ENCODE measurements at regions not wholly inside any gene's neighbourhood (a gene's known extent, or its start where the extent isn't known, plus 50 kb on each side); places are given as distances from the start of the nearest gene placed in this dataset.
A peak's percentile ranks its signal among the peaks of the same experiment; 100 is the strongest.
"Not testable (repeated sequence)": the region's sequence is repeated elsewhere in the genome, so short reads cannot be mapped to it uniquely, and the experiment has no call there.

DNA sequence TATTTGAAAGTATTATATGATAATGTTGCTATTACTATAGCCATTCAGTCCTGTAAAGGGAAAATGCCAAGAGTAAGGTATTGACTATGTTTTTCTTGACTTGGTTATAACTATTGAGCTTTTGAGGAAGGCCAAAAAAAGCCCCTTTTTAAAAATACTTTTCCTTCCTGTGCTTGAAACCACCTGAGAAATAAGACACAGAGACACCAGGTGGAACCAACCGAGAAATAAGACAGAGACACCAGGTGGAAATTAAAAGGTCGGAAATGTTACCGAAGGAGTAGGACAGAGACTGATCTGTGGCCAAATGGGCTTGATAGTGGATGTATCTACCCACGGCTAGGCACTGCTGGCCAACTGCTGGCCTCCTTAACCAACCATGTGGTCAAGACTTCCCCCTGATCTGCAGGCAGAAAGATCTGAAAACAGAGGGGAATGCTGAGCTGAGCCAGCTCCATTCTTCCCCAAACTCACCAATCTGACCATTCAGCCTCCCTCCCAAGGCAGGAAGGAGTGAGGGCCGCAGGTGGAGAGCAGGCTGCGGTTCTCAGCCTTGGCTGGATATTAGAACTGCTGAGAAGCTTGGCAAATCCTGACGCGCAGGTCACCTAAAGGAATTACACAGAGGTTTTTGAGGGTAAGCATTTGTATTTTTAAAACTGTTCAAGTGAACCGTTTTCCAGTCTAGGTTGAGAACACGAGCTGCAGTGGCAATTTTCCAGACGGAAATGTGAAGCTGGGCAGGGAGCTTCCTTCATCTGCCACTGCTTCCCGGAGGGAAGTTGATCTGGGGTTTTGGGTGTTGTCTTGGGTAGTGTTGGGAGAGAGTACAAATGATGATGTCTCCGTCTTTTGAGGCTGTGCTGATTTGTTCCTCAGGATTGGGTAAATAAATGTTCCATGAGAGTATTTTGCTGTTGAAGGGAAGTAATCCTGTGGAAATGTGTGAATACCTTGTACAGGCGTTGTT, 121.7 kb upstream of the EXOC2 start:
- DNase-seq (ENCODE audit: insufficient read length, low spot score) (no peak), FAIRE-seq (no peak)
- no peak for TF ChIP-seq POU2F2 (IDR thresholded peaks at IDR 0.05; ENCODE audit: low read depth, low read length)
- TF ChIP-seq POLR2A (IDR thresholded peaks at IDR 0.05; ENCODE audit: low read depth, low read length) = no peak
- no peak for TF ChIP-seq SPI1 (IDR thresholded peaks at IDR 0.05; ENCODE audit: low read depth, low read length)

DNA sequence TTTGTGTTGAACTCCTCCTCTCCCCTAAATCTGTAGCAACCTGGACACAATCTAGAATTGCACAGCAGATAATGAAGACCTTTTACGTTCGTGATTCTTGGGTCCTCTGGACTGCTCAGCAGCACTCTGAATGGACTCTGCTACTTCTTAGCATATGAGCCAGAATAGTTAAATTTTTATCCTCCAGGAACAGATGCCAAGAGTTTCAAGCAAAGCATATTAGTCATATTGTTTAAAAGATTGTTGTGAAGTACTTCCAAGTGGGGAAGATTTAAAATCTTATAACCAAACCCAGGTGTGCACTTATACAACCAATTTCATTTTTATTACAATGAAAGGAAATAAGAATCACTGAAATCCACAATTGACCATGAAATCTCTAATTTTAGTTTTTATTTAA, 118.9 kb upstream of the EXOC2 start:
- DNase-seq (ENCODE audit: insufficient read length, low spot score) (no peak), FAIRE-seq (no peak)
- no peak for TF ChIP-seq POU2F2 (IDR thresholded peaks at IDR 0.05; ENCODE audit: low read depth, low read length)
- TF ChIP-seq PAX5 (IDR thresholded peaks at IDR 0.05; ENCODE audit: insufficient read depth, low read length, severe bottlenecking) = no peak
- TF ChIP-seq TAF1 (IDR thresholded peaks at IDR 0.05; ENCODE audit: low read depth, low read length) = no peak
- TF ChIP-seq POLR2AphosphoS5 (IDR thresholded peaks at IDR 0.05; ENCODE audit: low read depth, low read length) = no peak
- no peak for TF ChIP-seq SPI1 (IDR thresholded peaks at IDR 0.05; ENCODE audit: low read depth, low read length)

- no peak for TF ChIP-seq PAX5 (IDR thresholded peaks at IDR 0.05; ENCODE audit: insufficient read depth, low read length, severe bottlenecking)
- no peak for TF ChIP-seq POLR2AphosphoS5 (IDR thresholded peaks at IDR 0.05; ENCODE audit: low read depth, low read length)
- TF ChIP-seq TAF1 (IDR thresholded peaks at IDR 0.05; ENCODE audit: low read depth, low read length) = no peak
- TF ChIP-seq POU2F2 (IDR thresholded peaks at IDR 0.05; ENCODE audit: low read depth, low read length) = no peak
- no peak for TF ChIP-seq SPI1 (IDR thresholded peaks at IDR 0.05; ENCODE audit: low read depth, low read length)
- DNase-seq (ENCODE audit: insufficient read length, low spot score) (no peak), FAIRE-seq (no peak)
Observed at GRCh38 chr6:811191-811590, 118.3 kb upstream of the EXOC2 start.

DNA sequence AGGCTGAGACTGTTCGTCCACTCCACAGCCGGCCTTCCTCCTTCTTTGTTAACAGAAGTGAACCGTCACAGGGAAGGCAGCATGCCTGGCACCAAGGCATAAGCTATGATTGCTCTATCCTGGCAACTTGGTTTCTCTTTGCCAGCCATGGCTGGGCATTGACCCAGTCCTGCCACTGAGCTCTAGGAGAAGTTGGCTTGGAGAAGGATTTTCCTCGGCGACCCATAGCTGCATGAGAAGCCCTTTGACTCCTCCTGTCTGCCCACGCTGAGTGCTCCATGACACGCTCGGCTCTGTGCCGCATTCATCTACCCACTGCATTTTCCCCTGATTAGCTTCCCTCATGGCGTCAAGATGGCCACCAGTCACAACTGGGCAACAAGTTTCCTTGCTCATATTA, 111.8 kb upstream of the EXOC2 start:
- FAIRE-seq (no peak), DNase-seq (ENCODE audit: insufficient read length, low spot score) (no peak)
- no peak for TF ChIP-seq PAX5 (IDR thresholded peaks at IDR 0.05; ENCODE audit: insufficient read depth, low read length, severe bottlenecking)
- no peak for TF ChIP-seq TAF1 (IDR thresholded peaks at IDR 0.05; ENCODE audit: low read depth, low read length)
- no peak for TF ChIP-seq POLR2A (IDR thresholded peaks at IDR 0.05; ENCODE audit: low read depth, low read length)
- no peak for TF ChIP-seq POU2F2 (IDR thresholded peaks at IDR 0.05; ENCODE audit: low read depth, low read length)
- TF ChIP-seq SPI1 (IDR thresholded peaks at IDR 0.05; ENCODE audit: low read depth, low read length) = no peak
- no peak for TF ChIP-seq POLR2AphosphoS5 (IDR thresholded peaks at IDR 0.05; ENCODE audit: low read depth, low read length)

GRCh38 chr6:804317-804716, 111.4 kb upstream of the EXOC2 start:
- no peak for DNase-seq (ENCODE audit: insufficient read length, low spot score)
- FAIRE-seq = no peak
- TF ChIP-seq POLR2AphosphoS5 (IDR thresholded peaks at IDR 0.05; ENCODE audit: low read depth, low read length) = no peak
- no peak for TF ChIP-seq SPI1 (IDR thresholded peaks at IDR 0.05; ENCODE audit: low read depth, low read length)
- TF ChIP-seq PAX5 (IDR thresholded peaks at IDR 0.05; ENCODE audit: insufficient read depth, low read length, severe bottlenecking) = no peak
- TF ChIP-seq POU2F2 (IDR thresholded peaks at IDR 0.05; ENCODE audit: low read depth, low read length) = no peak
- TF ChIP-seq TAF1 (IDR thresholded peaks at IDR 0.05; ENCODE audit: low read depth, low read length) = no peak
- no peak for TF ChIP-seq POLR2A (IDR thresholded peaks at IDR 0.05; ENCODE audit: low read depth, low read length)

- FAIRE-seq (no peak), DNase-seq (ENCODE audit: insufficient read length, low spot score) (no peak)
- TF ChIP-seq TAF1 (IDR thresholded peaks at IDR 0.05; ENCODE audit: low read depth, low read length) = no peak
Observed at GRCh38 chr6:803191-803977, 110.4 kb upstream of the EXOC2 start.

DNA sequence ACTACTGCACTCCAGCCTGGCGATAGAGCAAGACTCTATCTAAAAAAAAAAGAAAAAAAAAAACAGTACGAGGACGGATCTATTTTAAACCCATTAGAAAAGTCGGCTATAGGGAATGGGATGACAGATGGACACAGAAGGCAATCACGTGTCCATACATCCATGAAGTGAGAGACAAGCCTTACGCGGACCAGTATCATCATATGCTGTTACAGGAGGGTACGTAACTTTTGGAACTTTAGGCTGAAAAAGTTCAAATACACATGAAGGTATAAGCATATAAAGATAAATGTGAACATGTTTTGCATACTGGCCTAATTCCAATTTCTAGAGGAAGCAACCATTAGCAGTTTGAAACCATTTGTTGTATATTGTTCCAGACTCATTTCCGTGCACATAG, 109.8 kb upstream of the EXOC2 start:
- DNase-seq (ENCODE audit: insufficient read length, low spot score) = no peak
- FAIRE-seq = no peak
- TF ChIP-seq PAX5 (IDR thresholded peaks at IDR 0.05; ENCODE audit: insufficient read depth, low read length, severe bottlenecking) = no peak
- TF ChIP-seq POLR2AphosphoS5 (IDR thresholded peaks at IDR 0.05; ENCODE audit: low read depth, low read length) = no peak
- no peak for TF ChIP-seq POU2F2 (IDR thresholded peaks at IDR 0.05; ENCODE audit: low read depth, low read length)
- no peak for TF ChIP-seq SPI1 (IDR thresholded peaks at IDR 0.05; ENCODE audit: low read depth, low read length)
- no peak for TF ChIP-seq TAF1 (IDR thresholded peaks at IDR 0.05; ENCODE audit: low read depth, low read length)
- no peak for TF ChIP-seq POLR2A (IDR thresholded peaks at IDR 0.05; ENCODE audit: low read depth, low read length)

DNA sequence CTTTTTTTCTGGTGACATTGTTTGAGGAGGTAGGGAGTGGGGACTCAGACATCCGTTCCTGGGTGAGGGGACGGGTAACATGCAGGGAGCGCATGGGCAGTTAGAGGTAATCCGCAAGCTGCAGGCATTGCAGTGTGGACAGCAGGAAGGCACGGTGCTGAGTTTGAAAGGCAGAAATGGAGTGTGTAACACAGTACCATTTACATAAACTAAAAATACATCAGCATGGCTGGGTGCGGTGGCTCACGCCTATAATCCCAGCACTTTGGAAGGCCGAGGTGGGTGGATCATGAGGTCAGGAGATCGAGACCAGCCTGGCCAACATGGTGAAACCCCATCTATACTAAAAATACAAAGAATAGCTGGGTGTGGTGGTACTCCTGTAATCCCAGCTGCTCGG, 109.3 kb upstream of the EXOC2 start:
- FAIRE-seq; DNase-seq (ENCODE audit: insufficient read length, low spot score): not testable (repeated sequence)

GRCh38 chr6:799769-800168, 106.8 kb upstream of the EXOC2 start:
- no peak for TF ChIP-seq PAX5 (IDR thresholded peaks at IDR 0.05; ENCODE audit: insufficient read depth, low read length, severe bottlenecking)
- no peak for TF ChIP-seq POLR2AphosphoS5 (IDR thresholded peaks at IDR 0.05; ENCODE audit: low read depth, low read length)
- TF ChIP-seq TAF1 (IDR thresholded peaks at IDR 0.05; ENCODE audit: low read depth, low read length) = no peak
- no peak for TF ChIP-seq POU2F2 (IDR thresholded peaks at IDR 0.05; ENCODE audit: low read depth, low read length)
- no peak for TF ChIP-seq SPI1 (IDR thresholded peaks at IDR 0.05; ENCODE audit: low read depth, low read length)
- TF ChIP-seq POLR2A (IDR thresholded peaks at IDR 0.05; ENCODE audit: low read depth, low read length) = no peak
- DNase-seq (ENCODE audit: insufficient read length, low spot score) (no peak), FAIRE-seq (no peak)

GRCh38 chr6:797479-798077, 104.6 kb upstream of the EXOC2 start:
- no peak for DNase-seq (ENCODE audit: insufficient read length, low spot score)

More at GRCh38 chr6:797479-798077, 104.6 kb upstream of the EXOC2 start:
- peak; percentile 87 for FAIRE-seq
- TF ChIP-seq POLR2A (IDR thresholded peaks at IDR 0.05; ENCODE audit: low read depth, low read length) (no peak), TAF1 (IDR thresholded peaks at IDR 0.05; ENCODE audit: low read depth, low read length) (no peak), POLR2AphosphoS5 (IDR thresholded peaks at IDR 0.05; ENCODE audit: low read depth, low read length) (no peak), PAX5 (IDR thresholded peaks at IDR 0.05; ENCODE audit: insufficient read depth, low read length, severe bottlenecking) (no peak), POU2F2 (IDR thresholded peaks at IDR 0.05; ENCODE audit: low read depth, low read length) (no peak), SPI1 (IDR thresholded peaks at IDR 0.05; ENCODE audit: low read depth, low read length) (no peak)
